ENCODE measurements at regions not wholly inside any gene's neighbourhood (a gene's known extent, or its start where the extent isn't known, plus 50 kb on each side); places are given as distances from the start of the nearest gene placed in this dataset.

GRCh38 chr15:35910227-35910626 is 364.3 kb upstream of the DPH6 start:
- Histone ChIP-seq H3K4me3 (ENCODE audit: low read length in 2 of 2) (no peak overlapping the region), H3K9ac (ENCODE audit: low read depth, low read length, poor library complexity) (no peak overlapping the region), H4K8ac (ENCODE audit: low read depth, low read length) (no peak overlapping the region), H2AFZ (ENCODE audit: low read length) (no peak overlapping the region), H2BK120ac (ENCODE audit: low read depth, low read length) (no peak overlapping the region), H2AK5ac (ENCODE audit: low read depth, low read length) (no peak overlapping the region), H4K91ac (ENCODE audit: low read depth, low read length, poor library complexity) (no peak overlapping the region), H3K14ac (ENCODE audit: low read length) (no peak overlapping the region), H3K27me3 (ENCODE audit: control insufficient read depth in 3 of 3, insufficient read depth in 3 of 3, low read depth in 1 of 3, low read length in 3 of 3) (no peaks in the 10 kb centered on the region), H3K4me2 (ENCODE audit: insufficient read depth, low read length, poor library complexity, severe bottlenecking) (no peak overlapping the region), H3K23ac (ENCODE audit: low read depth, low read length, poor library complexity) (no peak overlapping the region), H3K36me3 (replicated peaks in 1 of 2; ENCODE audit: control insufficient read depth in 2 of 2, insufficient read depth in 2 of 2, low read length in 2 of 2) (no peaks in the 10 kb centered on the region), H3K27ac (replicated peaks; ENCODE audit: low read length) (no peak overlapping the region), H3K18ac (ENCODE audit: low read length) (no peak overlapping the region), H3K79me1 (ENCODE audit: low read depth, low read length) (no peaks in the 10 kb centered on the region), H3K4me1 (ENCODE audit: control insufficient read depth in 2 of 2, insufficient read depth in 1 of 2, low read depth in 1 of 2, low read length in 2 of 2) (no peaks in the 10 kb centered on the region), H2BK12ac (ENCODE audit: low read length) (no peak overlapping the region), H3K9me3 (replicated peaks in 1 of 2; ENCODE audit: control insufficient read depth in 2 of 2, insufficient read depth in 1 of 2, low read depth in 1 of 2, low read length in 2 of 2) (no peaks in the 10 kb centered on the region), H2BK5ac (ENCODE audit: low read length) (no peak overlapping the region), H3K4ac (ENCODE audit: low read length) (no peak overlapping the region), H2BK15ac (ENCODE audit: low read length) (no peak overlapping the region)
- DNase-seq (ENCODE audit: low spot score): no peak
- no CpG with 5 or more reads among the region's 2 CpGs for WGBS, 2 donors (ENCODE audit: extremely low coverage in 2 of 2, insufficient read length in 2 of 2, insufficient replicate concordance in 1 of 2)

GRCh38 chr15:35911052-35911777 is 365.2 kb upstream of the DPH6 start:
- Histone ChIP-seq H2BK12ac (ENCODE audit: low read length) (no peak overlapping the region), H4K8ac (ENCODE audit: low read depth, low read length) (no peak overlapping the region), H3K23ac (ENCODE audit: low read depth, low read length, poor library complexity) (no peak overlapping the region)

GRCh38 chr15:35912196-35912595 is 366.2 kb upstream of the DPH6 start:
- H3K4me3 ChIP-seq (ENCODE audit: low read length in 2 of 2): no peak overlapping the region
- H3K79me1 ChIP-seq (ENCODE audit: low read depth, low read length): no peaks in the 10 kb centered on the region
- H4K8ac ChIP-seq (ENCODE audit: low read depth, low read length): no peak overlapping the region
- H2BK120ac ChIP-seq (ENCODE audit: low read depth, low read length): no peak overlapping the region
- no peak overlapping the region for H2BK12ac ChIP-seq (ENCODE audit: low read length)
- WGBS, 2 donors (ENCODE audit: extremely low coverage in 2 of 2, insufficient read length in 2 of 2, insufficient replicate concordance in 1 of 2): no CpG with 5 or more reads among the region's 2 CpGs
- no peak overlapping the region for H2BK5ac ChIP-seq (ENCODE audit: low read length)
- H3K9ac ChIP-seq (ENCODE audit: low read depth, low read length, poor library complexity): no peak overlapping the region
- H3K27ac ChIP-seq (replicated peaks; ENCODE audit: low read length): no peak overlapping the region
- H2BK15ac ChIP-seq (ENCODE audit: low read length): no peak overlapping the region
- DNase-seq (ENCODE audit: low spot score): no peak
- no peaks in the 10 kb centered on the region for H3K4me1 ChIP-seq (ENCODE audit: control insufficient read depth in 2 of 2, insufficient read depth in 1 of 2, low read depth in 1 of 2, low read length in 2 of 2)
- H4K91ac ChIP-seq (ENCODE audit: low read depth, low read length, poor library complexity): no peak overlapping the region
- no peaks in the 10 kb centered on the region for H3K36me3 ChIP-seq (replicated peaks in 1 of 2; ENCODE audit: control insufficient read depth in 2 of 2, insufficient read depth in 2 of 2, low read length in 2 of 2)
- H3K27me3 ChIP-seq (ENCODE audit: control insufficient read depth in 3 of 3, insufficient read depth in 3 of 3, low read depth in 1 of 3, low read length in 3 of 3): no peaks in the 10 kb centered on the region
- H3K9me3 ChIP-seq (replicated peaks in 1 of 2; ENCODE audit: control insufficient read depth in 2 of 2, insufficient read depth in 1 of 2, low read depth in 1 of 2, low read length in 2 of 2): no peaks in the 10 kb centered on the region
- H2AK5ac ChIP-seq (ENCODE audit: low read depth, low read length): no peak overlapping the region
- no peak overlapping the region for H3K4me2 ChIP-seq (ENCODE audit: insufficient read depth, low read length, poor library complexity, severe bottlenecking)
- H2AFZ ChIP-seq (ENCODE audit: low read length): no peak overlapping the region
- no peak overlapping the region for H3K4ac ChIP-seq (ENCODE audit: low read length)
- no peak overlapping the region for H3K23ac ChIP-seq (ENCODE audit: low read depth, low read length, poor library complexity)
- no peak overlapping the region for H3K14ac ChIP-seq (ENCODE audit: low read length)
- H3K18ac ChIP-seq (ENCODE audit: low read length): no peak overlapping the region

More at GRCh38 chr15:35911052-35911777, 365.2 kb upstream of the DPH6 start:
- no peak overlapping the region for H3K9ac ChIP-seq (ENCODE audit: low read depth, low read length, poor library complexity)
- H3K36me3 ChIP-seq (replicated peaks in 1 of 2; ENCODE audit: control insufficient read depth in 2 of 2, insufficient read depth in 2 of 2, low read length in 2 of 2): no peaks in the 10 kb centered on the region
- no peaks in the 10 kb centered on the region for H3K4me1 ChIP-seq (ENCODE audit: control insufficient read depth in 2 of 2, insufficient read depth in 1 of 2, low read depth in 1 of 2, low read length in 2 of 2)
- no peak overlapping the region for H3K18ac ChIP-seq (ENCODE audit: low read length)
- no peak overlapping the region for H2BK5ac ChIP-seq (ENCODE audit: low read length)
- H3K9me3 ChIP-seq (replicated peaks in 1 of 2; ENCODE audit: control insufficient read depth in 2 of 2, insufficient read depth in 1 of 2, low read depth in 1 of 2, low read length in 2 of 2): no peaks in the 10 kb centered on the region
- H2BK15ac ChIP-seq (ENCODE audit: low read length): no peak overlapping the region
- H3K79me1 ChIP-seq (ENCODE audit: low read depth, low read length): no peaks in the 10 kb centered on the region
- no peak overlapping the region for H2BK120ac ChIP-seq (ENCODE audit: low read depth, low read length)
- no peaks in the 10 kb centered on the region for H3K27me3 ChIP-seq (ENCODE audit: control insufficient read depth in 3 of 3, insufficient read depth in 3 of 3, low read depth in 1 of 3, low read length in 3 of 3)
- no peak overlapping the region for H2AFZ ChIP-seq (ENCODE audit: low read length)
- no CpG with 5 or more reads among the region's 2 CpGs for WGBS, 2 donors (ENCODE audit: extremely low coverage in 2 of 2, insufficient read length in 2 of 2, insufficient replicate concordance in 1 of 2)
- H3K4ac ChIP-seq (ENCODE audit: low read length): no peak overlapping the region
- no peak overlapping the region for H4K91ac ChIP-seq (ENCODE audit: low read depth, low read length, poor library complexity)
- no peak overlapping the region for H3K4me3 ChIP-seq (ENCODE audit: low read length in 2 of 2)
- no peak for DNase-seq (ENCODE audit: low spot score)
- H2AK5ac ChIP-seq (ENCODE audit: low read depth, low read length): no peak overlapping the region
- H3K4me2 ChIP-seq (ENCODE audit: insufficient read depth, low read length, poor library complexity, severe bottlenecking): no peak overlapping the region
- no peak overlapping the region for H3K14ac ChIP-seq (ENCODE audit: low read length)
- H3K27ac ChIP-seq (replicated peaks; ENCODE audit: low read length): no peak overlapping the region

GRCh38 chr15:35914573-35914972 is 368.6 kb upstream of the DPH6 start:
- Histone ChIP-seq H4K91ac (ENCODE audit: low read depth, low read length, poor library complexity) (no peak overlapping the region), H3K23ac (ENCODE audit: low read depth, low read length, poor library complexity) (no peak overlapping the region), H2AK5ac (ENCODE audit: low read depth, low read length) (no peak overlapping the region), H3K27ac (replicated peaks; ENCODE audit: low read length) (no peak overlapping the region), H4K8ac (ENCODE audit: low read depth, low read length) (no peak overlapping the region), H3K27me3 (ENCODE audit: control insufficient read depth in 3 of 3, insufficient read depth in 3 of 3, low read depth in 1 of 3, low read length in 3 of 3) (no peaks in the 10 kb centered on the region), H3K4me1 (ENCODE audit: control insufficient read depth in 2 of 2, insufficient read depth in 1 of 2, low read depth in 1 of 2, low read length in 2 of 2) (no peaks in the 10 kb centered on the region), H2BK120ac (ENCODE audit: low read depth, low read length) (no peak overlapping the region), H3K4ac (ENCODE audit: low read length) (no peak overlapping the region), H3K18ac (ENCODE audit: low read length) (no peak overlapping the region), H2BK5ac (ENCODE audit: low read length) (no peak overlapping the region), H3K4me3 (ENCODE audit: low read length in 2 of 2) (no peak overlapping the region), H3K4me2 (ENCODE audit: insufficient read depth, low read length, poor library complexity, severe bottlenecking) (no peak overlapping the region), H2BK12ac (ENCODE audit: low read length) (no peak overlapping the region), H3K9me3 (replicated peaks in 1 of 2; ENCODE audit: control insufficient read depth in 2 of 2, insufficient read depth in 1 of 2, low read depth in 1 of 2, low read length in 2 of 2) (no peaks in the 10 kb centered on the region), H3K79me1 (ENCODE audit: low read depth, low read length) (no peaks in the 10 kb centered on the region), H3K9ac (ENCODE audit: low read depth, low read length, poor library complexity) (no peak overlapping the region), H2BK15ac (ENCODE audit: low read length) (no peak overlapping the region), H3K14ac (ENCODE audit: low read length) (no peak overlapping the region), H3K36me3 (replicated peaks in 1 of 2; ENCODE audit: control insufficient read depth in 2 of 2, insufficient read depth in 2 of 2, low read length in 2 of 2) (no peaks in the 10 kb centered on the region), H2AFZ (ENCODE audit: low read length) (no peak overlapping the region)
- DNase-seq (ENCODE audit: low spot score): no peak
- no CpG with 5 or more reads among the region's 2 CpGs for WGBS, 2 donors (ENCODE audit: extremely low coverage in 2 of 2, insufficient read length in 2 of 2, insufficient replicate concordance in 1 of 2)
